Activated T-cell treated with anti-CD3 and anti-CD28 coated beads for 48 hours (primary cell): ENCODE measurements at regions not wholly inside any gene's neighbourhood (a gene's known extent, or its start where the extent isn't known, plus 50 kb on each side); places are given as distances from the start of the nearest gene placed in this dataset.
"Not testable (repeated sequence)": the region's sequence is repeated elsewhere in the genome, so short reads cannot be mapped to it uniquely, and the experiment has no call there.

ENCODE experiments used
- DNase-seq: peaks from one replicate; pipeline ENCODE4 v3.0.0-alpha.2; 2020; ENCODE audit warnings: low read depth

GRCh38 chr6:5838656-5839396 lies 167.9 kb downstream of the NRN1 start:
- no peak for DNase-seq

GRCh38 chr6:5837323-5837722 lies 169.4 kb downstream of the NRN1 start:
- DNase-seq, result no peak

GRCh38 chr6:5836597-5836996 lies 170.1 kb downstream of the NRN1 start:
- not testable (repeated sequence) for DNase-seq

- no peak for DNase-seq
Observed at GRCh38 chr6:5833120-5833519, 173.6 kb downstream of the NRN1 start.

- no peak for DNase-seq
Observed at GRCh38 chr6:5832668-5833067, 174.1 kb downstream of the NRN1 start.

- not testable (repeated sequence) for DNase-seq
Observed at GRCh38 chr6:5831219-5831862, 175.4 kb downstream of the NRN1 start.

GRCh38 chr6:5828296-5828695 lies 178.4 kb downstream of the NRN1 start:
- no peak for DNase-seq

GRCh38 chr6:5827056-5827904 lies 179.4 kb downstream of the NRN1 start:
- DNase-seq, result no peak

GRCh38 chr6:5824382-5824983 lies 182.2 kb downstream of the NRN1 start:
- DNase-seq, result not testable (repeated sequence)
